SIG-M5 treated with dmso at 0.1 percent for 504 hours (cell line): ENCODE measurements at regions not wholly inside any gene's neighbourhood (a gene's known extent, or its start where the extent isn't known, plus 50 kb on each side); places are given as distances from the start of the nearest gene placed in this dataset.
"Not testable (repeated sequence)": the region's sequence is repeated elsewhere in the genome, so short reads cannot be mapped to it uniquely, and the experiment has no call there.

Experiments used
- DNase-seq: peaks from one replicate; lab custom pipeline; 2025; ENCODE audit not compliant: unreplicated experiment; lab: John Stamatoyannopoulos, UW

DNA sequence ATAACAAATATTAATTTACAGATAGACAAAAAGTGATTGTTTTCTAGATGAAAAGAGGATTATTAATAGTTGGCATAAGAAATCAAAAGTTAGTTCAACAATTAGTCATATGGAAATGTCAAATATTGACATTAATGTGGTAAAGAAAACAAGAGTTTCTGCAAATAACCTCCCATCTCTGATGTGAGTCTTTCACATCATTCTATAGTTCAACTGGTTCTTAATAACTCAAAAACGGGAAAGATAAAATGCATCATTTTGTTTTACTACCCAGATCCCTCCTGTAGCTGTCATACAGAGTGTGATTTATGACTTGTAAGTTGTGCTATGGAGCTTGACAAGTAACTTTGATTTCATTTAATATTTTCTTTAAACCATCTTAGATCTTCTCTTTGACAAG is 594.8 kb downstream of the ZWINT start:
- no peak for DNase-seq

DNA sequence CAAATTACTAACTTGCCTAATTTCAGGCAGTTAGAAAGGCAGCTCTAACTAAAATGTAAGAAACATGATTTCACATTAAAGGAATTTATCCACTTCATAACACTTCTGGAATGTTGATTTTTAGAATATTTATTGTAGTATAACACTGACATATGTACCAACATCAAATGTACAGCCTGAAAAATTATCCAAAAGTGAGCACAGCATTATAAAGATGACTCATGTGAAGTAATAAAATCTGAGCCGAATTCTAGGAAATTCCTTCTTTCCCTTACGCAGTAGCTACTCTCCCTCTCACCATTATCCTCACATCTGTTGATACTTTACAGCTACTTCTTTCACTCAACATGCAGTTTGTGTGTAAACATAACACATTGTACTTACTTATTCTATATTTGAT is 610.6 kb downstream of the ZWINT start:
- no peak for DNase-seq

DNA sequence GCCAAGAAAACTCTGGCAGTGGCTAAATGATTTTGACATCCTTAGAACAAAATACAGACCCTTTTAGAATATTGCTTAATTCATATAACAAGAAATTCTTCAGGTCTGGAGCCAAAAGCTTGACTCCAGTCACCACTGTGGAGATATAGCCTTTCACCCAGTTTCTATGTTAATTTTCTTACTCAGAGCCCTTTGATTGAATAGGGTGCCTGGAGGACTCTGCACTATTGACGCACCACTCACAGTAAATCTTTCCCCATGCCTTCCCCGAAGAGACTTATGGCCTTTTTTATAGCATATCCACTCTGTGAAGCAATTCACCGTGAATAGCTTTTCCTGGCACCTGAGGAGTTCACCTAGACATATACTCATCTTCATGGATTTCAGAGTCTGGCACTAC is 613.8 kb downstream of the ZWINT start:
- DNase-seq: no peak

DNA sequence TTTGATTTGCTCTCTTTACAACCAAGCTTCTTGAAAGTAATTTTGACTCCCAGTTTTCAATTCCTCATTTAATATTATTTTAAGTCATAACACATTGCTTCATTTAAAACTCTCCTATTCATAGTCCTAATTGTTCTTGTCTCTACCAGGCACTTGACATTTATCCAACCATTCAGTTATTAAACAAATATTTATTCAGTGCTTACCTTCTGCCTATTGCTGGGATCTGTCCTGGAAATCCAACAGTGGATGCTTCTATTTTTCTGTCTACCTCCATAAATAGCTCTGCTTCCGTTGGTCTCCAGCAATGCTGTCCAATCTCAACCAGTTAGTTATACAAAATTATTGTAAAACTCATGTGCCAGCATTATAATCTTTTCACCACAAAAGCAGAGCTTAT is 615.1 kb downstream of the ZWINT start:
- no peak for DNase-seq

DNA sequence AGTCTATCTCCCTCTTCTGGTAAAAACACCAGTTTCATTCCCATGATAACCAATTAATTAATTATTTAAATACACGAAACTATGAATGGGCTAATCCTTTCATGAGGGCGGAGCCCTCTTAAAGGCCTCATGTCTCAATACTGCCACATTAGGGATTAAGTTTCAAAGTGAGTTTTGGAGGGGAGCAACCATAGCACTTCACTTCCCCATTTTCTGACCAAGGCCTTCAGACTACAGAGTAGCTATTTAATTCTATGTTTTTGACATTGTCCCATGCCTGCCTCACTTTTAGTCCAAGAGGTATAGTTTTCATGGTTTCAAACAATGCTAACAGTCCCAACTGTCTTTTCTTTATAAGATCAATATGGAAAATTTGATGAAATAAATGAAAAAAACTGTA is 618.6 kb downstream of the ZWINT start:
- DNase-seq: no peak

DNA sequence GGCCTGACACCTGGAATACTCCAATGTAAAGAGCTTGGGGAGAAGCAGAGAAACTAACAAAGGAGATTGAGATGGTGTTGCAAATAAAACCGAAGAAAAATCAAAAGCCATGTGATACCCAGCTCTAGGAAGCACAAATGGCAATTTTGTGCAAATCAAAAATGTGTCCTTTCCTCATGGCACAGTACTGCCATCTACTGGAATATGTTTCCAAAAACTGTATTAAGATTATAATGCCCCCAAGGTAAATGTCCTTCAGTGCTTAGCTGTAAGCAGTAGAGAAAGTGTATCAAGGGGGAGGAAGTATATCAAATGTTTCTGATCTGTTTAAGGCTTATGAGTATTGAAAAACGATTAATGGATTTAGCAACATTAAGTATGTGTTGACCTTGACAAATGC is 620.3 kb downstream of the ZWINT start:
- DNase-seq: peak; percentile 0

DNA sequence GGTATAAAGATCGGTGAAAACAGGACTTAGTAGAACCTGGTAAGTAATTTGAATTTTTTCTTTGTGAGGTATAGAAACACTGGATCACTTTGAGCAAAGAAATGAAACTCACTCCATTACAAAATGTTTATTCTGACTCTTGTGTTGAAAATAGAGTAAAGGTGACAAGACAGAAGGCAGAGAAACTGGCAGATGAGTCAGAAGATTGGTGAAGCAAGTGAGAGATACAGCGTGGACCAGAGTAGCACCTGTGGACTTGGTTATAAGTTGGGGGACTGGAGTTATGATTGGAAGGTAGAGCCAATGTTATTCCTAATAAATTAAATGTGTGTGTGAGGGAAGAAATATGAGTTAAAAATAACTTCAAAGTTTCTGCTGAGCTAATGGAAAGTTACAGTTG is 620.9 kb downstream of the ZWINT start:
- no peak for DNase-seq

DNA sequence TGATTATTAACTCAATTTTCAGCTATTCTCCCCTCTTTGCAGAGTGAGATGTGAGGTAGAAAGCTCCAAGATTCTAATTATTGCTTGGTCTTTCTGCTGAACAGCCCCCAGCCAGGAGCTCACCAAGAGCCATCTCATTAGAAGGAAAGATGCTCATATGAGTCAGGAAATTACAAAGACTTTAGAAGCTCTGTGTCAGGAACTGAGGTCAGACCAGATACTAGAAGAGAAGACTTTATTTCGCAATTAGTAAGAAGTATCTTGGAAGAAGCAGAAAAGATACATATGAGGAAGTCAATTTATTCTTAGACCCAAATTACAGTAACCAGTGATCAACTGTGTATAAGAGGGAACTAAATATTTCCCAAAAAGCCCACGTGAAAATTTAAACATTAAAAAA is 626.9 kb downstream of the ZWINT start:
- peak; percentile 48 for DNase-seq

DNA sequence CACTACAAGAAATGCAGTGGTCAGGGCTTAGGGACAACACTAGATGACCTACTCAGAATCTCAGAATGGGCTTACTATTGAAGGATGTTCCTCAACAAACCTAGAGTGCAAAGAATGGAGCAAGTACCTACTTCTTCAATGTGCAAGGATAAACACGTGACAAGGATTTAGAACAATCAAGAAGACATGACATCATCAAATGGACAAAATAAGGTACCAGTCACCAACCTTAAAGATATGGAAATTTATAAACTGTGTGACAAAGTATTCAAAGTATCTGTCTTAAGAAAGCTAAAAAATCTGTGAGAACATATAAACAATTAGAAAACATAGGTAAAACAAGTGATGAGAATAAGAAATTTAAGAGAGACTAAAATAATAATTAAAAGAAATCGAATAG is 656.1 kb downstream of the ZWINT start:
- DNase-seq: no peak

DNA sequence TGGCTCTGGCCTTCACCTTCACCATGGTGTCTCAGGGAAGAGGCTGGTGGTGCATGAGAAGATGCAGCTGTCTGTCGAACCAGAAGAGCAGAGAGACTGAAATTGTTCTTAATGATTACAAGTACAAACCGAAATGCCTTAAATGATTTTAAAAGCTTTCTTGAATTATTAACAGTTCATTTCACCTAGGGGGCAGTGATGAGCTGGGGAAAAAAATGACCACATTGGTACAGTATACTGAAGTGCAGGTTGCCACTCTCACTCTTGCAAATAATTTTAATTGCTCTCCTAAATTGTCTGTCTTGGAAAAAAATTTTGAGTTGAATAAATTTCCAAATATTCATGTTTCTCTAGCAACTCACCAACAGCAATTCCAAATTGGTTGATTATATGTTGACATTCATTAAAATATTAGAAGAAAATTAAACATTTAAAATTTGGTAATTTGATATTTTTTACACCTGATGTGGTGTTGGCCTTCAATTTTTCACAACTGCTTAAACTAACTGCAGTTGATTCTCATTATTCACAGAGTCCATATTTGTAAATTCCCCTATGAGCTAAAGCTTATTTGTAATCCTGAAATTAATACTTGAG is 692.6 kb downstream of the ZWINT start:
- no peak for DNase-seq

DNA sequence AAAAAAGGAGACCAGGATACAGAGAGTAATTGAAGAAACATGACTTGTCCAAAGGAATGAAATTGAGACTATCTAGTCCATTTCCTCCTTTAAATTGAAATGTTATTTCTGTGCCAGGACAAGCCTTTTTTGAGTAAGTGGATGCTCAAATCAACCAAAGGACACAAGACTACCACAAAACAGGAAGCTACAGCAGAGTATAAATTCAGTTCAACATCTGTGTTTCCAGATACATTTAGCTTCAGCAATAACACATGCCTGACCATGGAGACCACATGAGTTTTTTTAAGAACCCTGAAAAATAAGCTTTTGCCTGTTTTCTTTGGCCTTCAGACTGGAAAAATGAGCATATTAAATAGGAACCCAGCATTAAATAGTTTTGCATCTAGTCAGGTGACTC is 707.5 kb downstream of the ZWINT start:
- DNase-seq: no peak

DNA sequence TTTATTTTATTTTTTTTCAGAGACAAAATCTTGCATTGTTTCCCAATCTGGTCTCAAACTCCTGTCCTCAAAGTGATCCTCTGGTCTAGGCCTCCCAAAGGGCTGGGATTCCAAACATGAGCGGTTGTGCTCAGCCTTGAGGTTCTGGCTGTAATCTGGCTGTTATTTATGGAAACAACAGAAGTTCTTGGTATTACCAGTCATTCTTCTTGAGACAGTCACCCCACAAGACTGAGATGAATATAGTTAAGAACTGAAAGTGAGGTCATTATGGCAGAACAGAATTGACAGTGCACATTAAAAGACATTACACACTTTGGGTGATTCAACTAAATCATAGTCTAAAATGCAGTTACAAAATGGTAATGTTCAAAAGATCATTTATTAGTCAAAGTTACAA is 719.5 kb downstream of the ZWINT start:
- DNase-seq: no peak

DNA sequence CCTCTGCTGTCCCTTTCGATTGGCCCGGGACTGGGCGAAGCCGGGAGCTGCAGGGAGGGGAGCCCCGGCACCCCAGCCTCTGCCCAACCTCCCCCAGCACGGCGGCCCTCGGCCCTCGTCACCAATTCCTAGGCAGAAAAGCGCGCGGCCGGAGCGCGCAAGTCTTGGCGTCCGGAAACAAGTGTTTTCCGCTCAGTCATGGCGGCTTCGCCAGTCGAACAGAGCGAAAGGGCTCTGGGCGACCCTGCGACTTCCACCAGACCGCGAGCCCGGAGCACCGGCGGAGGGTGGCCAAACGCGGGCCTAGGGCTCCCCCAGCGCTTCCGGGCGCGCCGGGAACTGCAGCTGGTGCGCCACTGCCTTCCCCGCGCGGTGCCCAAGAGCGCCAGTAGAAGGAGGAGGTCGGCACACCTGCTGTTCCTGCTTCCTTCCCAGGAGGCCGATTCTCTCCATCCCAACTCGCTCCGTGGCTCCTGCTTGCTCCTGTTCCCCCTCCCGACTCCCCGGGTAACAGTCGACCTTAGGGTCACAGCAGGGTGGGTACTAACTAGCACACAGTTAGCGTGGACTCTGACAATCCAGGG is 729.9 kb downstream of the ZWINT start:
- DNase-seq: no peak

DNA sequence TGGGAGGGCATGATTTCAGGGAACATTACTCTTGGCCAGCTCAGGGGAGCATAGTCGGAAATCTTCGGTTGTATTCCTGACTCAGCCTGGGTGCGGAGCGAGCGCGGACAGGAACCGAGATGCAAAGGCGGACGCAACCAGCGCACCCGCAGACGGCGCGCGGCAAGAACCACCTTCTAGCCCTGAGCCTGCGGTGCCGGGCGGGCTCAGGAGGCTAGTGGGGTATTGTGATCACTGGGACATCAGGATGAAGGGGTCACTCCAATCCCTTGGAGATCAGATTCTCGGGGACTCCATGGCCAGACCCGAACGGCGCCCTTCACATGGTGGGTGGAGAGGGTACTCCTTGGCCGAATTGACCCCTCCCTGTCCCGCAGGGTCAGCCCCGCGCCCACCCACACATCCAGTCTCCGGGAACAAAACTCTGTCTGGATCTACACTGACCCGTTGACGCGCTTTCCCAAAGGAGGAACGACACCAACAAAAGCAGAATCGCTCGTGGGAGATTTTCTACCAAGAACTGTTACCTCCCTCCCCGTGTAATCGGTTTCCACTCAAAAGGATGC is 730.5 kb downstream of the ZWINT start:
- DNase-seq: no peak

DNA sequence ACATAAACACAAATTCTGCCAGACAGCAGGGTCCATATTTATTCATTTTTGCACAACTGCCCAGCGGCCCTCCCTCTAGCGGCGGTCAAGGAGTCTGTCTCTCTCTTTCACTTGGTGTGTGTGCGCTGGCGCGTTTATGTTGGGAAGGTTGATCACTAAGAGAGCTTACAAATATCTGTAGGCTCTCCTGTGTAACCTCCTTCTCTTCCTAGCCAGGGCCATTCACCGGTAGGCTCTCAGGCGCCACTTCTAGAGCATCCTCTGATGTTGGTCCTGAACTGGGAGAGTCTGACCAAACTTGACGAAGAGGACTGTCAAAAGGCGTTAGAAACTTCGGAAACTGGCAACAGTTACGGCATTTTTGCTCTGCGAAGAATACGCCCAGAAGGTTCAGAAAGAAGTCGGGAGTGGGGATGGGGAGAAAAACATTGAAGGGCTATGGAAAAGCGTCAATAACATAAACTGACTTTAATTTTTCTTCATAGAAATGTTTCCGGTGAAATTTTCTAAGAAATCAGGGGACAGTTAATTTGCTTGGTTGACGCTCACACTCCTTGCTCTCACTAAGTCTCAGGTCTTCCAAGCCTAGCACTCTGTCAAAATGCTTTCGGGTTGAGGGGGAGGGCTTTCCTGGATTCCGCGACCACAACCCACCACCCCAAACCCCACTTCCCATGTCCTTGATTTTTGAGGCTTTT is 731.1 kb downstream of the ZWINT start:
- DNase-seq: peak; percentile 15

DNA sequence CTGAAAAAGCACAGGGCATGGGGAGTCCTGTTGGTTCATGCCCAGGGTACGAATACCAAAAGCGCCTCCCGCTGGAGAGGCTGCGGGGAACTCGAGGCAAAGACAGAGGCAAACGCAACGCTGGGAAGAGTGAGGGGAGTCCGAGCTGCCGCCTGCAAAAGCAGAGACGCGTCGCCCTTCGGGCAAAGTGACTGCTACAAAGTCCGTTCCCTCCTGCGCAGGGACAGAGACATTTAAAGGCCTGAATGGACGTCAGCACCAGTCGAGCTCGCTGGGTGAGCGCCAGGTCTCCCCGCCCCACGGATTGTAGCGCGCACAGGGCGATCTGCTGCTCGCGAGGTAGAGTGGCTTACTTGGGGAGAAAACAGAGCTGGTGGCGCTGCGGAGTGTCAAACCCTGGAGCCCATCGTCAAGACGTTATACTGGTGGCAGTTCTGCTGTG is 732.8 kb downstream of the ZWINT start:
- no peak for DNase-seq

DNA sequence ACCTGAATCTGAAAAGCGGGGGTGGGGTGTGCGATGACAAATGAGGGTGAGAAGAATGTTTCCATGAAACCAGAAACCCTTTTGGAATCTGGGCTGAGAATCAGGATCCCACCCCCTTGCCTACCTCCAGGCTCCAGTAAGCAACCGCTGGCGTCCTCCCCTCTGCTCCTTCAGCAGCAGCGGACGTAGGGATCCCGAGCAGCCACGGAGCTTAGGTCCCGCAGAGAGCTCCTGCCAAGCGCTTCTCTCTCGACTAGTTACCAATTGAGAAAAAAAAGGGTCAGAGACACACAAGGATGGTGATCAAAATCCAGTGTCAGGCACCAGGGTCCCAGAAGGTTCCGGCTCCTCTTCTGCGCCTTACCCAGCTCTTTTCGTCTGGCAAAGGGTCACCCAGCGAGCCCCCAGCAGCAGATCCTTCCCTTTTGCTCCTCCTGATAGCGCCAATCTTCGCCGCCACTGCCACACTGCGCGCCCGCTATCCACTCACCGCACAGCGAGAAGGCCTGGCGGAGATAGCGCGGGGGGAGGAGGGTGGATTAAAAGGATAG is 733.5 kb downstream of the ZWINT start:
- no peak for DNase-seq

DNA sequence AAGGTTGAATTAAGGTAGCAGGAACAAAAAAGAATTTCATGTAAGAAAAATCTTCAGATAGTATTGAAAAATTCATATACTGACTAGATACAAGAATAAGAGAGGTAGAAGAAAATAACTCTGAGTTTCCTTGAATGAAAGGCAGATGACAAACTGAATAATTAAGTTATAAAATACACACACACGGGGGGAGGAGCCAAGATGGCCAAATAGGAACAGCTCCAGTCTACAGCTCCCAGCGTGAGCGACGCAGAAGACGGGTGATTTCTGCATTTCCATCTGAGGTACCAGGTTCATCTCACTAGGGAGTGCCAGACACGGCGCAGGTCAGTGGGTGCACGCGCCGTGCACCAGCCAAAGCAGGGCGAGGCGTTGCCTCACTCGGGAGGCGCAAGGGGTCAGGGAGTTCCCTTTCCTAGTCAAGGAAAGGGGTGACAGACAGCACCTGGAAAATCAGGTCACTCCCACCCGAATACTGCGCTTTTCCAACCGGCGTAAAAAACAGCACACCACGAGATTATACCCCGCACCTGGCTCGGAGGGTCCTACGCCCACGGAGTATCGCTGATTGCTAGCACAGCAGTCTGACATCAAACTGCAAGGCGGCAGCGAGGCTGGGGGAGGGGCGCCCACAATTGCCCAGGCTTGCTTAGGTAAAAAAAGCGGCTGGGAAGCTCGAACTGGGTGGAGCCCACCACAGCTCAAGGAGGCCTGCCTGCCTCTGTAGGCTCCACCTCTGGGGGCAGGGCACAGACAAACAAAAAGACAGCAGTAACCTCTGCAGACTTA is 759.2 kb downstream of the ZWINT start:
- not testable (repeated sequence) for DNase-seq

DNA sequence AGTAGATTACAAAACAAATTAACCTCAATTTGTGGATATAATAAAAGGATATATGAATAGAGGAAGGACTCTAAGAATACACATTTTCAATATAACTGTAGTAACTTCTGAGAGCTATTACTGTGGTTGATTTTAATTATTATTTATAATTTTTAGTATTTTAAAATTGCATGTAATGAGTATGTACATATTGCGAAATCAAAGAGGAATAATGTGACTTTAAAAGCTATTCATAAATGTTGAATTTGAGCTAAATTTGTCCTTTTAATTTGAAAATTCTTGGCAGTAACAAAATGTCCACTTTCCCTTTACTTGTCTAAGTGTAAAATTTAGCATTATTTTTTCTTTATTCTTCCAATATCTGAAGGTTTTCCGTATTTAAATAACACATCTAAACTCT is 750.6 kb upstream of the PCDH15 start:
- no peak for DNase-seq

DNA sequence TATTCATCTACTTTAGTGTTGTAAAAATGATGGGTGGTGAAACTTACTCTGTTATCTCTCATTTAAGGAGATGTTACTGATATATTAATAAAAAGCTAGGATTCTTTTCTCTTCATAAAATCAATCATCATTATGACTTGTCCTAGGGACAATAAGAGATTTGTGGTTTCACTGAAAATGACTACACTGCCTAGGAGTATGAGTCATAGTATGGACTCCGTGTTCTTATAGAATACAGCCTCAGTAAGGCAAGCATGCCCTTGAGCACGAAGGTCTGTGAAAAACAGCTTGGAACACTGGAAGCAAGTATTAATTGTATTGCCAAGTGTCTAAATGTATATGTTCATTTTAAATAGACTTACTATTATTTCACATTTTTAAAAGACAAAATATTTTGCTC is 749.2 kb upstream of the PCDH15 start:
- no peak for DNase-seq

DNA sequence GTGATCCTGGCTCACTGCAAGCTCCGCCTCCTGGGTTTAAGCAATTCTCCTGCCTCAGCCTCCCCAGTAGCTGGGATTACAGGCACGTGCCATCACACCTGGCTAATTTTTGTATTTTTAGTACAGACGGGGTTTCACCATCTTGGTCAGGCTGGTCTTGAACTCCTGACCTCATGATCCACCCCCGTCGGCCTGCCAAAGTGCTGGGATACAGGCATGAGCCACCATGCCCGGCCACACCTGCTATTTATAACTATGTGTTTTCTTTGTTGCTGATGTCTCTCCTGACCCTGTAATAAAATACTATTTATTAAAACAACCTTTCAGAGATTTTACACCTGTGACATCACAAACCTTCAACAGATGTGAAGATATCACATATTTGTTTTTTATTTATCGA is 736.5 kb upstream of the PCDH15 start:
- DNase-seq: not testable (repeated sequence)
